Astrocyte (in vitro differentiated cells and primary cell): ENCODE measurements at regions not wholly inside any gene's neighbourhood (a gene's known extent, or its start where the extent isn't known, plus 50 kb on each side); places are given as distances from the start of the nearest gene placed in this dataset.

Experiments
- DNase-seq: peaks from one replicate; pipeline ENCODE4 v3.0.0-alpha.2; 2010; ENCODE audit warnings: low read depth
- FAIRE-seq: peaks from 2 replicates; lab custom pipeline; 2011; peaks lifted over from hg19 to GRCh38; lab: Jason Lieb, UNC
- H2AFZ ChIP-seq: 2 replicates; pipeline ENCODE4 v1.6.0; 2012; ENCODE audit warnings: low read depth, low read length, inconsistent platforms
- H3K27ac ChIP-seq: 2 replicates; pipeline ENCODE4 v1.5.1; 2011; ENCODE audit warnings: low read depth, low read length, inconsistent platforms
- H3K27me3 ChIP-seq: 2 replicates; pipeline ENCODE4 v1.6.0; 2011; ENCODE audit warnings: low read length, inconsistent platforms; ENCODE audit not compliant: insufficient read depth
- H3K36me3 ChIP-seq: 2 replicates; pipeline ENCODE4 v1.5.1; 2011; ENCODE audit warnings: low read length, inconsistent platforms; ENCODE audit not compliant: insufficient read depth
- H3K4me1 ChIP-seq: 2 replicates; pipeline ENCODE4 v1.5.1; 2011; ENCODE audit warnings: low read length, inconsistent platforms; ENCODE audit not compliant: insufficient read depth
- H3K4me2 ChIP-seq: 2 replicates; pipeline ENCODE4 v1.6.0; 2012; ENCODE audit warnings: low read length, inconsistent platforms
- H3K4me3 ChIP-seq: 2 replicates; pipeline ENCODE4 v1.5.1; 2011; ENCODE audit warnings: low read depth, mild to moderate bottlenecking, low read length, inconsistent platforms; ENCODE audit not compliant: insufficient read depth
- H3K79me2 ChIP-seq: 2 replicates; pipeline ENCODE4 v1.6.0; 2012; ENCODE audit warnings: mild to moderate bottlenecking, low read length, inconsistent platforms; ENCODE audit not compliant: insufficient read depth
- H3K9ac ChIP-seq: 2 replicates; pipeline ENCODE4 v1.6.0; 2012; ENCODE audit warnings: mild to moderate bottlenecking, low read length, inconsistent platforms
- H3K9me3 ChIP-seq: 2 replicates; pipeline ENCODE4 v1.5.1; 2012; ENCODE audit warnings: low read depth, mild to moderate bottlenecking, low read length, inconsistent platforms; ENCODE audit not compliant: insufficient read depth
- H4K20me1 ChIP-seq: 2 replicates; pipeline ENCODE4 v1.6.0; 2012; ENCODE audit warnings: low read length, inconsistent platforms; ENCODE audit not compliant: insufficient read depth
- H3K27ac Mint-ChIP-seq: one replicate; pipeline ENCODE4 v1.8.0; 2021; ENCODE audit warnings: mild to moderate bottlenecking, mixed read lengths; ENCODE audit not compliant: unreplicated experiment
- H3K27me3 Mint-ChIP-seq: one replicate; pipeline ENCODE4 v1.8.0; 2021; ENCODE audit warnings: low read depth, mixed read lengths; ENCODE audit not compliant: unreplicated experiment
- H3K36me3 Mint-ChIP-seq: one replicate; pipeline ENCODE4 v1.8.0; 2021; ENCODE audit warnings: low read depth, mixed read lengths; ENCODE audit not compliant: unreplicated experiment
- H3K4me1 Mint-ChIP-seq: one replicate; pipeline ENCODE4 v1.8.0; 2021; ENCODE audit warnings: low read depth, mixed read lengths; ENCODE audit not compliant: unreplicated experiment
- H3K4me3 Mint-ChIP-seq: one replicate; pipeline ENCODE4 v1.8.0; 2021; ENCODE audit warnings: mild to moderate bottlenecking, moderate library complexity, mixed read lengths; ENCODE audit not compliant: unreplicated experiment
- H3K9me3 Mint-ChIP-seq: one replicate; pipeline ENCODE4 v1.8.0; 2021; ENCODE audit warnings: mild to moderate bottlenecking, mixed read lengths; ENCODE audit not compliant: unreplicated experiment
- EZH2 ChIP-seq: IDR thresholded peaks from 2 replicates; pipeline ENCODE4 v1.6.1; 2012; ENCODE audit warnings: mild to moderate bottlenecking, low read length, inconsistent platforms; ENCODE audit not compliant: insufficient read depth
- TF ChIP-seq, protein P1 (sequence below): IDR thresholded peaks from 2 replicates; pipeline ENCODE4 v1.5.1; 2011; ENCODE audit warnings: low read depth, mild to moderate bottlenecking, inconsistent platforms, low read length, moderate library complexity; ENCODE audit not compliant: insufficient read depth

DNA sequence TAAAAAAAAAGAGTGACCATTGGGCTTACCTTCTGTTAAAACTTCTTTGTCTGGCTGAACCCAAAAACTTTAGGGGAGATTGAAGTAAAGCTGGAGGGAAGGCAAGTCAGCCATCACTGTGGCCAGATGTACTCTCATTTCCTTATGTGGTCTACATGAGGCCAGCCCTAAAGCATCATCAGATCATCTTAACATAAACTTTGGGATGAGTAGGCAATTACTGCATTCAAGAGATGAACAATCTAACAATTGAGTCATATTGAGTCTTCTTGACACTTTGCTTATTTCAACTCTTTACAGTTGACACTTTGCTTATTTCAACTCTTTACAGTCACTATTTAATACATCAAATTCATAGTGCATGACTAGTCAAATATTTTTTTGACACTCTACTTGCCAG, 155.6 kb downstream of the QPCT start:
- Histone ChIP-seq H3K36me3 (no peaks in the 10 kb centered on the region), H3K9me3 (no peaks in the 10 kb centered on the region), H2AFZ (no peak overlapping the region), H3K4me2 (no peak overlapping the region), H4K20me1 (no peaks in the 10 kb centered on the region), H3K27me3 (no peaks in the 10 kb centered on the region), H3K27ac (no peak overlapping the region), H3K4me3 (no peak overlapping the region), H3K4me1 (no peaks in the 10 kb centered on the region), H3K79me2 (no peaks in the 10 kb centered on the region), H3K9ac (no peak overlapping the region)
- peak; percentile 77 for DNase-seq
- no peaks in the 10 kb centered on the region for H3K36me3 Mint-ChIP-seq
- peaks cover 5% of the 10 kb centered on the region for H3K9me3 Mint-ChIP-seq
- no peak overlapping the region for H3K27ac Mint-ChIP-seq
- peaks cover 7% of the 10 kb centered on the region for H3K4me1 Mint-ChIP-seq
- H3K4me3 Mint-ChIP-seq: no peak overlapping the region
- TF ChIP-seq EZH2: no peak
- no peak for FAIRE-seq
- no peaks in the 10 kb centered on the region for H3K27me3 Mint-ChIP-seq

DNA sequence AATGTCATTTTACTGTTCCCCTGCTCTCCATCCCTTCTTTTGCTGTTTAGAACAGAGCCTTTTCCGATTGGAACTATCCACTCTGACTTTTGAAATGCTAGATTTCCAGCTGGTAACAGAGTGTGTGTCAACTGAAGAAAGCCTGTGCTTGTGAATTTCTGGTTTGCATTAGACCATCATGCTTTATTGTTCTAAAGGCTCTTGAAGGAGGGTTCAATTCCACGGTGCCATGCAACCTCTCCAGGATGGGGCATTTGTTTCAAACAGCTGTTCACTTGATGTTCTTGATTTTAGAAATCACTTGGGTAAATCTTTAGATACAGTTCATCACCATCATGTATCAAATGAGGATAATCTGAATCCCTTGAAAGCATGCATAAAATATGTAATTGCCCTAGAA, 156.7 kb downstream of the QPCT start:
- Mint-ChIP-seq H3K9me3 (no peaks in the 10 kb centered on the region), H3K4me3 (no peak overlapping the region), H3K27ac (no peak overlapping the region), H3K36me3 (no peaks in the 10 kb centered on the region), H3K27me3 (no peaks in the 10 kb centered on the region), H3K4me1 (peaks cover 11% of the 10 kb centered on the region)
- H3K79me2 ChIP-seq: no peaks in the 10 kb centered on the region
- no peaks in the 10 kb centered on the region for H4K20me1 ChIP-seq
- no peaks in the 10 kb centered on the region for H3K4me1 ChIP-seq
- DNase-seq (no peak), FAIRE-seq (no peak)
- H3K9ac ChIP-seq: no peak overlapping the region
- H2AFZ ChIP-seq: no peak overlapping the region
- no peaks in the 10 kb centered on the region for H3K27me3 ChIP-seq
- H3K36me3 ChIP-seq: no peaks in the 10 kb centered on the region
- TF ChIP-seq EZH2: no peak
- TF ChIP-seq, protein P1, sequence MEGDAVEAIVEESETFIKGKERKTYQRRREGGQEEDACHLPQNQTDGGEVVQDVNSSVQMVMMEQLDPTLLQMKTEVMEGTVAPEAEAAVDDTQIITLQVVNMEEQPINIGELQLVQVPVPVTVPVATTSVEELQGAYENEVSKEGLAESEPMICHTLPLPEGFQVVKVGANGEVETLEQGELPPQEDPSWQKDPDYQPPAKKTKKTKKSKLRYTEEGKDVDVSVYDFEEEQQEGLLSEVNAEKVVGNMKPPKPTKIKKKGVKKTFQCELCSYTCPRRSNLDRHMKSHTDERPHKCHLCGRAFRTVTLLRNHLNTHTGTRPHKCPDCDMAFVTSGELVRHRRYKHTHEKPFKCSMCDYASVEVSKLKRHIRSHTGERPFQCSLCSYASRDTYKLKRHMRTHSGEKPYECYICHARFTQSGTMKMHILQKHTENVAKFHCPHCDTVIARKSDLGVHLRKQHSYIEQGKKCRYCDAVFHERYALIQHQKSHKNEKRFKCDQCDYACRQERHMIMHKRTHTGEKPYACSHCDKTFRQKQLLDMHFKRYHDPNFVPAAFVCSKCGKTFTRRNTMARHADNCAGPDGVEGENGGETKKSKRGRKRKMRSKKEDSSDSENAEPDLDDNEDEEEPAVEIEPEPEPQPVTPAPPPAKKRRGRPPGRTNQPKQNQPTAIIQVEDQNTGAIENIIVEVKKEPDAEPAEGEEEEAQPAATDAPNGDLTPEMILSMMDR: no peak
- H3K4me2 ChIP-seq: no peak overlapping the region
- H3K4me3 ChIP-seq: no peak overlapping the region
- no peak overlapping the region for H3K27ac ChIP-seq
- no peaks in the 10 kb centered on the region for H3K9me3 ChIP-seq

DNA sequence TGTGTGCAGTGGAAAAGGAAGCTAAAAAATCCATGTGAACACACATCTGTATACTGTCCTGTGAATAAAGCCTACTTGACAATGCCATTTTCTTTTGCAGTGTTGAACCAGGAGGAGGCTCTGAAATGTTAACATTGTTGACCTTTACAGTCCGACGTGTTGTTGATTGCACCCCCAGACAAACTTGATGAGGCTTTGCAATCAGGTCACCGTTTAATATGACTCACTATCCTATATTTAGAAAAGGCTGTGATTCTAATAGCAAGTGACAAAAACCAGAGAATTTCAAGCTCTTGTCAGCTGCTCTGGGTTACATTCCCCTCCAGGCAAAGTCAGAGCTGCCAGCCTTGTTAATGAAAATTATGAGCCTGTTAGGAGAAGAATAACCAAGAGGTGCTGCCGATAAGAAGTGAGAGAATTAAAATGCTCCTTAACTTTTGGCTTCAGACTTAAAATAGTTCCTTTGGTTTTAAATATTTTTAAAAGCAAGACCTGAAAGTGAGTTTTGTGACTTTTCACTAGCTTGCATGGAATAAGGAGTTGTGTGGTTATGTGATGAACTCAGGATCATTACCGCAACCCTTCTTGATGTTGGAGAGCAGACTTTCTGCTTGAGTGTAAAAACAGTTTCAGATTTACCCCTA, 162.1 kb downstream of the QPCT start:
- Histone ChIP-seq H3K27ac (no peak overlapping the region), H3K9me3 (no peaks in the 10 kb centered on the region), H3K27me3 (no peaks in the 10 kb centered on the region), H2AFZ (peak overlapping the region; percentile 22), H3K79me2 (no peaks in the 10 kb centered on the region), H3K36me3 (no peaks in the 10 kb centered on the region), H4K20me1 (no peaks in the 10 kb centered on the region), H3K9ac (no peak overlapping the region), H3K4me1 (peaks cover 8% of the 10 kb centered on the region), H3K4me2 (peak overlapping the region; percentile 10), H3K4me3 (no peak overlapping the region)
- TF ChIP-seq, protein P1: no peak
- no peak for TF ChIP-seq EZH2
- DNase-seq (peak; percentile 35), FAIRE-seq (no peak)
- no peaks in the 10 kb centered on the region for H3K27me3 Mint-ChIP-seq
- H3K4me3 Mint-ChIP-seq: no peak overlapping the region
- H3K9me3 Mint-ChIP-seq: no peaks in the 10 kb centered on the region
- H3K36me3 Mint-ChIP-seq: no peaks in the 10 kb centered on the region
- H3K4me1 Mint-ChIP-seq: peaks cover 23% of the 10 kb centered on the region
- H3K27ac Mint-ChIP-seq: no peak overlapping the region
